HuH-7.5 (cell line): ENCODE measurements at regions not wholly inside any gene's neighbourhood (a gene's known extent, or its start where the extent isn't known, plus 50 kb on each side); places are given as distances from the start of the nearest gene placed in this dataset.
A peak's percentile ranks its signal among the peaks of the same experiment; 100 is the strongest.
"Not testable (repeated sequence)": the region's sequence is repeated elsewhere in the genome, so short reads cannot be mapped to it uniquely, and the experiment has no call there.

Source experiments
- DNase-seq: peaks from one replicate; pipeline ENCODE4 v3.0.0; 2011; ENCODE audit warnings: low spot score

DNA sequence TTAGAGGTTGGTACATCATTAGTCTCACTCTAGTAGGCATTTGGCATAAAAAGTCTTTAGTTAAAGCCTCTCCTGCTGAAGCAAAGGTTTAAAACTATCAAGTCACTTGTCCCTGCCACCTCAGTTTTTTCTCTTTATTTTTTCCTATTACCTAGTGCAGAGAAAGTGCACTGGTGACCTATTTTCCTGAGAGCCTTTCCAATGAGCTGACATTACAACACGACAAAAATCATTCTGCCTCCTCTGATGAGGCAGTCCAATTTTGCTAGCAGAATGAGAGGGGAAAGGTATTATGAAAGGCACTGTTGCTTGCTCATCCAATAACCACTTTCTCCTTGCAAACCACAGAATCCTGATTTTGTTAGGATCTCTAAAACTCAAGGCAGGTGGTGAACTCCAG lies 73.3 kb upstream of the SGK1 start:
- DNase-seq = no peak

DNA sequence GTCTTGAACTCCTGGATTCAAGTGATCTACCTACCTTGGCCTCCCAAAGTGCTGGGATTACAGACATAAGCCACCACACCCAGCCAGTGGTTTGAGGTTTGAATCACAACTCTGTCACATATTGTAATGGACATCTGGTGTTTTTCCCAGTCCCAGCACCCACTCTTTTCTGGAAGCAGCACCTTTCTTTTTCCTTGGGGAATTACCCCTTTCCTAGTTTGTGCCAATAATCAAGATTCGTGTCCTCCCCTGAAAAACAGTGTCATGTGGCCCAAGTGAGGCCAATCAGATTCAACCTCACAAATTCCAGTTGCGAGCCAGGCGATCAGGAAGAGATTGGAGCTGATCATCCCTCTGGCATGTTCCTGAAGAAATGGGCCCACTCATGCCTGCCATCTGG lies 71.7 kb upstream of the SGK1 start:
- DNase-seq = no peak

DNA sequence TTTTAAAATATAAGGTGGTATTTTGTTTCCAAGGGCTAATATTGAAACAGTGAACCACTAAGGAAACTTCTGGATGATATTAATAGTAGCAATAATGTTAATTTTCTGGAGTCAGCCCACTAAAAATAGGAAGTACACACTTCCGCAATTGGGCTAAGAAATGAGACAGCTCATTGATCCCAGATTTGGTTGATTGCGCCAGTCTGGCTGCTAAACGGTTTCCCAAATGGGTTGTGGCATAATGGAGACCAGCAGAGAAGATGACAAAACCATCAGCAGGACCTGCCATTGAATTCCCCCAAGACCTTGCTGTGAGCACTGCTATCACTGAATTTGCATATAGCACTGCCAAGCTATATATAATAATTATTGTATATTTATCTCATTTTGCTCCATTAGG lies 71.2 kb upstream of the SGK1 start:
- DNase-seq = no peak

DNA sequence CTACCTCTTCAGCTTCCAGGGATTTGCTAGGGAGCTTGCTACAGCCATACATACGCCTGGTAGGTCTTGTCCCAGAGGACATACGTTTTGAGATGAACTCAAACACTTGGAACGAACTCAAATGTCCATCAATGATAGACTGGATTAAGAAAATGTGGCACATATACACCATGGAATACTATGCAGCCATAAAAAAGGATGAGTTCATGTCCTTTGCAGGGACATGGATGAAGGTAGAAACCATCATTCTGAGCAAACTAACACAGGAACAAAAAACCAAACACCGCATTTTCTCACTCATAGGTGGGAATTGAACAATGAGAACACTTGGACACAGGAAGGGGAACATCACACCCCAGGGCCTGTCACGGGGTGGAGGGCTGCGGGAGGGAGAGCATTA lies 68.6 kb upstream of the SGK1 start:
- not testable (repeated sequence) for DNase-seq

DNA sequence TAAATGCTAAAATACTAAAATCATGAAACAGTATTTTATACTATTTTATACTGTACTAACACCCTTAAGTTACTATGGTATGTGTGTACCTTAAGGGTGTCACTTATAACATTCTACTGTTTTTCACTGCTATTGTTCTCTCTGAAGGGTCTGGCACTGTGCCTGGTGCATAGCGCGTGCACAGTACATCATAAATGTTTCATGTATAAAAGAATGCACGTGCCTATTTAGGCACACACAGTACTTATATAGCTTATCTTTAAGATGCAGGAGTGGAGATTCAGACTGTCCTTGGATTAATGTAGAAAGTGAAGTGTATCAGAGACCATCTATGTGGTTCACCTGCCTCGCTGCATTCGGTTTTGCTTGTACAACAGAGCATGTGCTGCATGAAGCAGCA lies 64.0 kb upstream of the SGK1 start:
- DNase-seq = no peak

DNA sequence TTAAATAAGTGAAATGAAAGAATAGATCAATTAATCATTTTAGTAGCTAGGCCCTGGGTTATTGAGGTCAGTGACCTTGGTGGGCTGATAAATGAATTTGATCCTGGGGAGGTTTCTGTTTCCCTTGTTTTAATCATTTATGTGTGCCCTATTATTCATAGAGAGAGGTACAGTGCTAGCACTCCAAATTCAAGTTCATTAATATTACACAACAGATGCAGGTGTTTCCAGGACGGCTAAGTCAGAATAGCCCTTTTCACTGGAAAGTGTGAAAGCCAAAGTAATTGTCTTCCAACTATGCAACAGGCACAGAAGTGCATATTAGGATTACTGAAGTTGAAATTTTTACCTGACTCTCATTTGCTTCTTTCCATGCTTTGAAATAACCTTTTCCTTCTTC lies 61.7 kb upstream of the SGK1 start:
- no peak for DNase-seq

DNA sequence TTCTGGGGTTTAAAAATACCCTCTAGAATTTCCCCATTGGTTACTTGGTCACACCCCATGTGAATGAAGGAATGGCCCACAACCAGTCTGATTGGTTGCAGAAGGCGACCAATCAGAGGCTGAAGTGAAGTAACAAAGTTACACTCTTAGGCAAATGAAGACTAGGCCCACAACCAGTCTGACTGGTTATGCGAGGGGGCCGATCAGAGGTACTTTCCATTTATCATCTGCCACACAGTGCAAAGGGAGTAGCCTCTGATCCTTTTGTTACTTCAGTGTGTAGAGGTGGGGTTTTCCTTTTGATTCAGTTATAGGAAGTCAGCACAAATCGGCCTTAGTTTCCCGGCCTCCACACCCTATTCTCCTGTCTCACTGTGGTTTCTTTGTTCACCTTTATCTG lies 61.2 kb upstream of the SGK1 start:
- DNase-seq = no peak

DNA sequence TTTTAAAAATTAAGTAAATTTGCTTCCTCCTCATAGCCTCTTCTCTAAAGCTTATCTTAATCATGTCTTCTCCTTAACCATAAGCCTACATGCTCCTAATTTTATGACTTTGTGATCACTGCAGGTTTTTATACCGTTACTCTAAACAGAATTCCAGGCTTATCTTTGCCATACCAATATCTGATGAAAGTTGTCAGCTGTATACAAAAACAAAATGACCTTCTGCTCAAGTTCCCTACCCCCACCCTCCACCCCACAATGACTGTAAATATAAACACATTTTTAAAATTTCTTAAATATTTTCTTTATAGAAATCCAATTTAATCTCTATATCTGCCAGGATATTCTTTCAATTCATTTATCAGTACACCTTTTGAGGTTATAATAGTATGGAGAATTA lies 60.5 kb upstream of the SGK1 start:
- no peak for DNase-seq

DNA sequence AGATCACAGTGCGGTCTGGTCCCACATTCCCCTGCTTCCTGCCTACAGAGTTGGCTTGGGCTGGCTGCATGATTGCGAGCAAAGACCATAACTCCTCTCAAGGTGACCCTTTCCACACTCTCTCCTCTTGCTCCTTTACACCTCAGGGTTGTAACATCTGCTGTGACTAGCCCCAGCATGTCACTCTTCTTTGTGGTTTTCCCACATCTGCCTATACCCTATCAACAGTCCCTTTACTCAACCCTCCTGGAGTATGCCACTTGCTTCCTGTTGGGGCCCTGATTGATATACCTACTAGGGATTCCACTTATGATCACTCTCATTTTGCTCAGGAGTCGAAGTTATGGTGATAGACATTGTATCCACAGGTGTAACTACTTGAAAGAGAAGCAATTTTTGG lies 58.9 kb upstream of the SGK1 start:
- DNase-seq = no peak

DNA sequence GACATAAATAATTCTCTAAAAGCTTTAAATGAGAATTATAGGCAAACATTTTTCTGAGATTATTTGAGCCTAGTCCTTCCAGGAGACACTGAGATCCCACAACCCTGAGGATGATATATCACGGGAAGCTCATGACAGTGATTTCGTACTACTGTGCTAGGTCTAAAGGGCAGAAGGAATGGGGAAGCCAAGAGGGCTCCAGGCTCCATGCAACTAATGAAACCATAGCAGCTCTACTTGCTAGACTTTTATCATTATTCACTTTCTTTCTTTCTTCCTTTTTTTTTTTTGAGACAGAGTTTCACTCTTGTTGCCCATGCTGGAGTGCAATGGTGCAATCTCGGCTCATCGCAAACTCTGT lies 57.3 kb upstream of the SGK1 start:
- no peak for DNase-seq

DNA sequence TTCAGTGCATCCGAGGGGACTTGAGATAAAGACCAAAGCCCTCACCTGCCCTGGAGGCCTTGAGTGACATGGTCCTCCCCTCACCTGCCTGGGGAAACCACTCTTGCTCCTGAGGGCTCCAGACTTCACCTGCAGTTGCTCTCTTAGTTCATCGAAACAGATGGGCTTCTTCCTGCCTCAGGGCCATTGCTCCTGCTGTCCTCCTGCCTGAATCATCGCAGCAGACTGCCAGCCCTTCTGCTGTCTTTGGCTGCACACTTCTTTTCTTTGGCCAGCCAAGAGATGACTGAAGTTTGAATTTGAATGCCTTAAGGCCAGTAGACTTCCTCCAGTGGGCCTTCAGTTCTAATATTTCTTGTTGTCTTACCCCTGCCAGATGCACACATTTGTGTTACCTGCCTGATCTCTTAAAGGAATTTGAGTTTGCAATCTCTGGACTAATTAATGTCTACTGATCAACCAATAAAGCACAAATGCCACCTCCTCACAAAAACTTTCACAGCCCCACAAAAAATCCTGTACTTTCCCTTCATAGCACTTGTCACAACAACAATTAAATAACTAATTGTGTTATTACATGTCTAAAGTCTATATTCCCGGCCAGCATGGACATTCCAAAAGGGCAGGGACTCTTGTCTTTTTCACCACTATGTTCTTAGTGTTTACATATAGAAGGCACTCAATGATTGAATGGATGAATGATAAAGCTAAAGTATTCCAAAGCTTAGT lies 56.7 kb upstream of the SGK1 start:
- DNase-seq = no peak

DNA sequence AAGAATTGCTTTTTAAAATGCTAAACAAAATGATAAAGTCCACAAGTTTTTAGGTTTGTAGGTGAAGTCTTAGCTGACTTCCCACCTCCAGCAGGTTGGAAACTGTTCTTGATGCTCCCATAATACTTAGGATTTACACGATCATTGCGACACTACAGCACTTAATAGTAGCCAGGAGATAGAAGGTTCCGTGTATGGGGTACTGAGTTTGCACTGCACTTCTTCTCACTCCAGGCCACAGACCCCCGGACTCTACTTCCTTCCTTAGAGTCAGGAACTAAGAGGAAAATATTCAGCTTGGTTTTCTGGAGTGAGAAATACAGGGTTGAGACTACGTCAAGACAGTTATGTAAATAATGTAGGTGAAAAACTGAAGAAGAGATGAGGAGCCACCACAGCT lies 56.1 kb upstream of the SGK1 start:
- DNase-seq = no peak

DNA sequence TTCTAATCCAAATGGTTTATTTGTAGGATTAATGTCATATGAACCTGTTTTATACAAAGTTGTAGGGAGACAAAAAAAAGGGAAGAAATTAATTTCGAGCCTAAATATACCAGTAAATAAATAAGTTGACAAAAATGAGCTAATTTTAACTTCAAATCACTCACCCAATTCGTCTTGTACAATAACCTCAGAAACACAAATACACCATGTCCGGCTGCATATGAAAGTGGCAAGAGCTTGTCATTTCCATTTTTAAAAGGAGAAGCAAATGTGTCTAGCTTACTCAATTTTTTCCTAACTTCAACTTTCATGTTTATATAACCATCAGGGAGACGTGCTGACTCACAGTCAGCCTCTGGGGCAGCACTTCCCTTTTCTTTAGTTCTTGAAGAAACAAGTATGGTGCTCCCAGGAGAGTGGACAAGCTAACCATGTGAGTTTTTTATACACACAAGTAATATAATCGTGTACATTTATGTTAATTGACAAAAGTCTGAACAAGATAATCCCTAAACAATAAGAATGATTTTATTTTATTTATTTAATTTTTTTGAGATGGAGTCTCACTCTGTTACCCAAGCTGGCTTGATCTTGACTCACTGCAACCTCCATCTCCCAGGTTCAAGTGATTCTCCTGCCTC lies 55.5 kb upstream of the SGK1 start:
- DNase-seq = no peak

DNA sequence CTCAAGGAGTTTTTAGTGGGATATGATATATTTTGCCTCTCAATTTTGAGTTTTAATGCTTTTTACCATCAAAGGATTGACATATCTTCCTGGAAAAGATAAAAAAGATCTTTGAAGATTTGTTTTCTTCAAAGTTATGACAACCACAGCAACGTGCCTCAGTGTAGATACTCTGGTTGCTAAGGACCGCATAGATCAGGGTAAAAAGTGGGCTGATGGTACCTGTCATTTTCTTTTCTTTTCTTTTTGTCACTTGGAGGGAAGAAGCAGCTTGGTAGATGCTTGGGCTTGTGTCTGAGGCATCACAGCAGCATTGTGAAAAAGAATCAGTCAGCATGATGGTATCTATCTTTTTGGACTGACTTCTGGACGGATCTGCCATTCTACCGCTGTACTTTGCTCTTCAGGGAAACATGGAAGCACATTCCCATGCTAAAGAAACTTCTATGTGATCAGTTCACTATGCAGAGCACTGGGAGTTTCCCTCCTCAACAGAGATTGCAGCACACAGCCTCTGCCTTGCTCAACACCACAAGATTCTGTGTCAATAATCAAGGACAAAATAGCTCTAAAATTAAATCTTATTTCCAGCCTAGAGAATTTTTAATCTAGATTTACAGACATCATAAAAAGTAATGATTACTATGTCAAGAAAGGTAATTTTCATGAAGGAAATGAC lies 54.8 kb upstream of the SGK1 start:
- DNase-seq = peak; percentile 27

DNA sequence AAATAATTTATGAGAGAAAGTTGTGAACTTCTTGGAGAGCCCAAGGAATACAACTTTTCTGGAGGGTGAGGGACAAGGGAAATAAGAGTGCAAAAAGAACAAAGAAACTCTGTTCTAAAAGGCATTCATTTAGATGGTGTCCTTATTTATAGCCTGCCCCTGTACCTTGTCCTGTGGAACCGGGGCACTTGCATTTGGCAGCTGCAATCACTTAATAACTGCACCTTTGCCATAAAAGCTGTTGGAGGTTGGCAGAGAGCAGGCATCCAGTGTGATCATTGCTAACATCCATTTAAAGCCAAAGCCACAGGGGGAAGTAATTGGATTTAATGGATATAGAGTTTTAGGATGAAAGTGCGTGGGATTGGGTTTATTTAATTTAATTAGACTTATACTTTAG lies 50.8 kb upstream of the SGK1 start:
- no peak for DNase-seq
